H9 (cell line): ENCODE measurements at regions not wholly inside any gene's neighbourhood (a gene's known extent, or its start where the extent isn't known, plus 50 kb on each side); places are given as distances from the start of the nearest gene placed in this dataset.

Experiments used
- DNase-seq: peaks from one replicate; pipeline ENCODE4 v3.0.0-alpha.2; 2017
- H2AFZ ChIP-seq: one replicate; pipeline ENCODE4 v1.6.1; 2013; ENCODE audit warnings: mild to moderate bottlenecking, low read length, control low read depth, moderate library complexity
- H2AK5ac ChIP-seq: 2 replicates; pipeline ENCODE4 v1.6.1; 2013; ENCODE audit warnings: low read length, control low read depth, mixed read lengths; ENCODE audit not compliant: insufficient read length
- H2BK120ac ChIP-seq: one replicate; pipeline ENCODE4 v1.6.1; 2013; ENCODE audit warnings: low read depth, mild to moderate bottlenecking, low read length, control low read depth, inconsistent platforms; ENCODE audit not compliant: poor library complexity, severe bottlenecking
- H2BK12ac ChIP-seq: 2 replicates; pipeline ENCODE4 v1.6.1; 2013; ENCODE audit warnings: low read length, control low read depth, mixed read lengths, low read depth; ENCODE audit not compliant: insufficient read length
- H2BK15ac ChIP-seq: 2 replicates; pipeline ENCODE4 v1.6.1; 2013; ENCODE audit warnings: low read depth, low read length, control low read depth
- H2BK20ac ChIP-seq: one replicate; pipeline ENCODE4 v1.6.1; 2013; ENCODE audit warnings: low read depth, mild to moderate bottlenecking, low read length, control low read depth, inconsistent platforms; ENCODE audit not compliant: poor library complexity, severe bottlenecking
- H2BK5ac ChIP-seq: 2 replicates; pipeline ENCODE4 v1.6.1; 2013; ENCODE audit warnings: low read length, control low read depth, mixed read lengths; ENCODE audit not compliant: insufficient read length
- H3K14ac ChIP-seq: 2 replicates; pipeline ENCODE4 v1.6.1; 2013; ENCODE audit warnings: low read length, control low read depth; ENCODE audit not compliant: insufficient read depth
- H3K18ac ChIP-seq: 2 replicates; pipeline ENCODE4 v1.6.1; 2013; ENCODE audit warnings: low read depth, mild to moderate bottlenecking, mixed read lengths, low read length, control low read depth; ENCODE audit not compliant: insufficient read length
- H3K23ac ChIP-seq: 2 replicates; pipeline ENCODE4 v1.6.1; 2013; ENCODE audit warnings: low read length, control low read depth, mixed read lengths, low read depth; ENCODE audit not compliant: insufficient read length
- H3K23me2 ChIP-seq: 2 replicates; pipeline ENCODE4 v1.6.1; 2013; ENCODE audit warnings: low read depth, mild to moderate bottlenecking, mixed read lengths, low read length, control low read depth; ENCODE audit not compliant: insufficient read length, poor library complexity, severe bottlenecking
- H3K27ac ChIP-seq: 2 replicates; pipeline ENCODE4 v1.5.1; 2013; ENCODE audit warnings: low read length, control low read depth, mixed read lengths, low read depth; ENCODE audit not compliant: insufficient read length
- H3K27me3 ChIP-seq: 2 replicates; pipeline ENCODE4 v1.6.1; 2013; ENCODE audit warnings: low read length, control low read depth, inconsistent platforms; ENCODE audit not compliant: insufficient read depth
- H3K4ac ChIP-seq: 2 replicates; pipeline ENCODE4 v1.6.1; 2013; ENCODE audit warnings: low read depth, mild to moderate bottlenecking, control low read depth, inconsistent platforms, low read length, moderate library complexity
- H3K4me1 ChIP-seq: 2 replicates; pipeline ENCODE4 v1.6.1; 2013; ENCODE audit warnings: low read length, control low read depth, inconsistent platforms; ENCODE audit not compliant: insufficient read depth
- H3K4me2 ChIP-seq: 2 replicates; pipeline ENCODE4 v1.6.1; 2013; ENCODE audit warnings: low read length, control low read depth, mixed read lengths; ENCODE audit not compliant: insufficient read length, insufficient read depth
- H3K56ac ChIP-seq: 2 replicates; pipeline ENCODE4 v1.6.1; 2013; ENCODE audit warnings: low read depth, mild to moderate bottlenecking, mixed read lengths, low read length, control low read depth; ENCODE audit not compliant: insufficient read length
- H3K79me1 ChIP-seq: 2 replicates; pipeline ENCODE4 v1.6.1; 2013; ENCODE audit warnings: low read depth, mild to moderate bottlenecking, moderate library complexity, low read length, control low read depth, inconsistent platforms; ENCODE audit not compliant: insufficient read depth, poor library complexity, severe bottlenecking
- H3K79me2 ChIP-seq: 2 replicates; pipeline ENCODE4 v1.6.1; 2013; ENCODE audit warnings: low read length, control low read depth, inconsistent platforms; ENCODE audit not compliant: insufficient read depth
- H3K9ac ChIP-seq: 2 replicates; pipeline ENCODE4 v1.6.1; 2013; ENCODE audit warnings: low read length, control low read depth, mixed read lengths; ENCODE audit not compliant: insufficient read length; ENCODE audit errors: extremely low read depth
- H3K9me3 ChIP-seq: one replicate; pipeline ENCODE4 v1.6.1; 2013; ENCODE audit warnings: low read depth, low read length, inconsistent platforms; ENCODE audit not compliant: control insufficient read depth
- H3T11ph ChIP-seq: one replicate; pipeline ENCODE4 v1.6.1; 2013; ENCODE audit warnings: mild to moderate bottlenecking, low read length, control low read depth, inconsistent platforms
- H4K20me1 ChIP-seq: one replicate; pipeline ENCODE4 v1.6.1; 2013; ENCODE audit not compliant: control insufficient read depth, insufficient read length, insufficient read depth
- H4K5ac ChIP-seq: 2 replicates; pipeline ENCODE4 v1.6.1; 2013; ENCODE audit warnings: low read depth, mild to moderate bottlenecking, mixed read lengths, low read length, control low read depth; ENCODE audit not compliant: insufficient read length
- H4K8ac ChIP-seq: replicated peaks from 2 replicates; pipeline ENCODE4 v1.6.1; 2013; ENCODE audit warnings: low read length, control low read depth, mixed read lengths, low read depth; ENCODE audit not compliant: insufficient read length
- H4K91ac ChIP-seq: 2 replicates; pipeline ENCODE4 v1.6.1; 2013; ENCODE audit warnings: low read depth, mild to moderate bottlenecking, moderate library complexity, mixed read lengths, low read length, control low read depth; ENCODE audit not compliant: insufficient read length
- H3K27ac Mint-ChIP-seq, 3 experiments: 2 replicates in 2 of 3; 3 replicates in 1 of 3; pipeline ENCODE4 v1.8.0; 2020 to 2021; ENCODE audit warnings: mixed read lengths in 3 of 3, mild to moderate bottlenecking in 1 of 3, moderate library complexity in 1 of 3
- H3K27me3 Mint-ChIP-seq: 2 replicates; pipeline ENCODE4 v1.8.0; 2021; ENCODE audit warnings: low read depth, mild to moderate bottlenecking, moderate library complexity, mixed read lengths
- H3K36me3 Mint-ChIP-seq, 3 experiments: 2 replicates in 2 of 3; 3 replicates in 1 of 3; pipeline ENCODE4 v1.8.0; 2020 to 2021; ENCODE audit warnings: low read depth in 3 of 3, mixed read lengths in 3 of 3; ENCODE audit not compliant: insufficient read depth in 1 of 3
- H3K4me1 Mint-ChIP-seq, 2 experiments: 2 replicates each; pipeline ENCODE4 v1.8.0; 2020; ENCODE audit warnings: mixed read lengths in 2 of 2
- H3K4me3 Mint-ChIP-seq, 2 experiments: 2 replicates in 1 of 2; 3 replicates in 1 of 2; pipeline ENCODE4 v1.8.0; 2020 to 2021; ENCODE audit warnings: mild to moderate bottlenecking in 2 of 2, mixed read lengths in 2 of 2, moderate library complexity in 1 of 2
- H3K9me3 Mint-ChIP-seq, 2 experiments: 2 replicates in 1 of 2; 3 replicates in 1 of 2; pipeline ENCODE4 v1.8.0; 2020; ENCODE audit warnings: mild to moderate bottlenecking in 2 of 2, mixed read lengths in 2 of 2, moderate library complexity in 1 of 2
- WGBS: extraction: QIAGEN DNeasy Blood & Tissue Kit; methylation state at CpG from one replicate; pipeline ENCODE4 v1.1.7; 2013; ENCODE audit warnings: missing lambda C conversion rate, low lambda C conversion rate, mixed read lengths; ENCODE audit not compliant: insufficient read length; ENCODE audit errors: extremely low coverage; 5-methylcytosine and 5-hydroxymethylcytosine counted together
- TF ChIP-seq, protein P1 (sequence below): fragments of 200-600 bp; sonication (generic); conservative IDR thresholded peaks from 3 replicates; pipeline ENCODE4 v1.8.0; 2021; ENCODE audit warnings: antibody characterized with exemption, mild to moderate bottlenecking

- no peak overlapping the region for H3K14ac ChIP-seq
- H3K79me2 ChIP-seq, result no peaks in the 10 kb centered on the region
- H3K56ac ChIP-seq, result no peak overlapping the region
- H3K79me1 ChIP-seq, result no peaks in the 10 kb centered on the region
- no peak for DNase-seq
- Mint-ChIP-seq H3K27ac (no peak overlapping the region; a peak in 1 of 7 replicates), H3K4me1 (peaks cover 8 to 17% of the 10 kb centered on the region in 2 experiments), H3K27me3 (peaks cover 2% of the 10 kb centered on the region; the same call in 1 of the 2 replicates), H3K4me3 (no peak overlapping the region), H3K9me3 (no peaks in the 10 kb centered on the region), H3K36me3 (no peaks in the 10 kb centered on the region)
- H4K8ac ChIP-seq, result no peak overlapping the region
- no peak overlapping the region for H3K27ac ChIP-seq
- H2BK15ac ChIP-seq, result no peak overlapping the region
- peaks cover 5% of the 10 kb centered on the region; the same call in 1 of the 2 replicates for H3K4me1 ChIP-seq
- H3K9ac ChIP-seq, result no peak overlapping the region
- no peak overlapping the region for H2BK12ac ChIP-seq
- H4K20me1 ChIP-seq, result no peaks in the 10 kb centered on the region
- no peaks in the 10 kb centered on the region for H3K27me3 ChIP-seq
- H3K18ac ChIP-seq, result no peak overlapping the region
- no peak overlapping the region for H2AK5ac ChIP-seq
- H3K23me2 ChIP-seq, result no peaks in the 10 kb centered on the region
- H2BK5ac ChIP-seq, result no peak overlapping the region
- no peak overlapping the region for H3K4ac ChIP-seq
- H3K9me3 ChIP-seq, result no peaks in the 10 kb centered on the region
- H3T11ph ChIP-seq, result no peak overlapping the region
- no peak overlapping the region for H3K23ac ChIP-seq
- H2AFZ ChIP-seq, result no peak overlapping the region
- no peak overlapping the region for H2BK20ac ChIP-seq
- H4K5ac ChIP-seq, result no peak overlapping the region
- H4K91ac ChIP-seq, result no peak overlapping the region
- no CpG with 5 or more reads among the region's 15 CpGs for WGBS
- TF ChIP-seq, protein P1, sequence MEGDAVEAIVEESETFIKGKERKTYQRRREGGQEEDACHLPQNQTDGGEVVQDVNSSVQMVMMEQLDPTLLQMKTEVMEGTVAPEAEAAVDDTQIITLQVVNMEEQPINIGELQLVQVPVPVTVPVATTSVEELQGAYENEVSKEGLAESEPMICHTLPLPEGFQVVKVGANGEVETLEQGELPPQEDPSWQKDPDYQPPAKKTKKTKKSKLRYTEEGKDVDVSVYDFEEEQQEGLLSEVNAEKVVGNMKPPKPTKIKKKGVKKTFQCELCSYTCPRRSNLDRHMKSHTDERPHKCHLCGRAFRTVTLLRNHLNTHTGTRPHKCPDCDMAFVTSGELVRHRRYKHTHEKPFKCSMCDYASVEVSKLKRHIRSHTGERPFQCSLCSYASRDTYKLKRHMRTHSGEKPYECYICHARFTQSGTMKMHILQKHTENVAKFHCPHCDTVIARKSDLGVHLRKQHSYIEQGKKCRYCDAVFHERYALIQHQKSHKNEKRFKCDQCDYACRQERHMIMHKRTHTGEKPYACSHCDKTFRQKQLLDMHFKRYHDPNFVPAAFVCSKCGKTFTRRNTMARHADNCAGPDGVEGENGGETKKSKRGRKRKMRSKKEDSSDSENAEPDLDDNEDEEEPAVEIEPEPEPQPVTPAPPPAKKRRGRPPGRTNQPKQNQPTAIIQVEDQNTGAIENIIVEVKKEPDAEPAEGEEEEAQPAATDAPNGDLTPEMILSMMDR, result no peak
- no peak overlapping the region for H2BK120ac ChIP-seq
- H3K4me2 ChIP-seq, result no peak overlapping the region
Measured at GRCh38 chr9:96082516-96083232, 207.2 kb downstream of the ERCC6L2 start.
